HG03103 (cell line): ENCODE measurements at regions not wholly inside any gene's neighbourhood (a gene's known extent, or its start where the extent isn't known, plus 50 kb on each side); places are given as distances from the start of the nearest gene placed in this dataset.

Experiments
- ATAC-seq: cut with Tn5 transposase; IDR thresholded peaks from one replicate; pipeline ENCODE4 v1.9.1; 2021; ENCODE audit warnings: low read depth; ENCODE audit not compliant: unreplicated experiment

- ATAC-seq: no peak
Measured at GRCh38 chr19:32130332-32130731, 215.1 kb upstream of the ZNF507 start.

- ATAC-seq: no peak
Measured at GRCh38 chr19:32131005-32131404, 214.4 kb upstream of the ZNF507 start.

GRCh38 chr19:32138416-32138815 lies 207.0 kb upstream of the ZNF507 start:
- no peak for ATAC-seq

- no peak for ATAC-seq
Measured at GRCh38 chr19:32141840-32142511, 203.4 kb upstream of the ZNF507 start.

- ATAC-seq: no peak
Measured at GRCh38 chr19:32146664-32147063, 198.7 kb upstream of the ZNF507 start.

- ATAC-seq: no peak
Measured at GRCh38 chr19:32150605-32151004, 194.8 kb upstream of the ZNF507 start.

- ATAC-seq: no peak
Measured at GRCh38 chr19:32154418-32154817, 191.0 kb upstream of the ZNF507 start.

GRCh38 chr19:32164384-32164992 lies 180.9 kb upstream of the ZNF507 start:
- no peak for ATAC-seq

- no peak for ATAC-seq
Measured at GRCh38 chr19:32165141-32165540, 180.3 kb upstream of the ZNF507 start.

GRCh38 chr19:32165750-32166149 lies 179.7 kb upstream of the ZNF507 start:
- ATAC-seq: no peak

- no peak for ATAC-seq
Measured at GRCh38 chr19:32166238-32166637, 179.2 kb upstream of the ZNF507 start.

GRCh38 chr19:32168111-32168510 lies 177.3 kb upstream of the ZNF507 start:
- ATAC-seq: no peak

- no peak for ATAC-seq
Measured at GRCh38 chr19:32168606-32169005, 176.8 kb upstream of the ZNF507 start.

GRCh38 chr19:32171719-32172151 lies 173.7 kb upstream of the ZNF507 start:
- ATAC-seq: no peak

- no peak for ATAC-seq
Measured at GRCh38 chr19:32172566-32173160, 172.7 kb upstream of the ZNF507 start.

GRCh38 chr19:32173836-32174235 lies 171.6 kb upstream of the ZNF507 start:
- ATAC-seq: no peak

- ATAC-seq: no peak
Measured at GRCh38 chr19:32174386-32175113, 170.9 kb upstream of the ZNF507 start.

GRCh38 chr19:32176591-32176990 lies 168.8 kb upstream of the ZNF507 start:
- no peak for ATAC-seq

GRCh38 chr19:32177686-32178085 lies 167.7 kb upstream of the ZNF507 start:
- no peak for ATAC-seq

- ATAC-seq: no peak
Measured at GRCh38 chr19:32178401-32178800, 167.0 kb upstream of the ZNF507 start.

GRCh38 chr19:32178956-32179355 lies 166.5 kb upstream of the ZNF507 start:
- ATAC-seq: no peak
